Vagina (tissue), 2 donors: ENCODE measurements at regions not wholly inside any gene's neighbourhood (a gene's known extent, or its start where the extent isn't known, plus 50 kb on each side); places are given as distances from the start of the nearest gene placed in this dataset.

Experiments used
- CTCF ChIP-seq, 3 experiments: fragments of 450-650 bp in 2 of 3; fragments of 200-600 bp in 1 of 3; sonication (generic) in 1 of 3; IDR thresholded peaks; one replicate each; pipeline ENCODE4 v1.5.1; 2017 to 2019; ENCODE audit warnings: antibody characterized with exemption in 3 of 3, mild to moderate bottlenecking in 2 of 3, moderate library complexity in 2 of 3
- POLR2A ChIP-seq, 2 donors: fragments of 450-650 bp; IDR thresholded peaks; one replicate each; pipeline ENCODE4 v1.6.1; 2017; ENCODE audit warnings: antibody characterized with exemption in 2 of 2, mild to moderate bottlenecking in 2 of 2, moderate library complexity in 2 of 2
- POLR2AphosphoS5 ChIP-seq, 2 donors: sonication (generic); formaldehyde crosslinking; IDR thresholded peaks; one replicate each; pipeline ENCODE4 v1.9.0; 2017; ENCODE audit warnings: antibody characterized with exemption in 2 of 2, mild to moderate bottlenecking in 2 of 2, low read depth in 1 of 2; ENCODE audit not compliant: insufficient read depth in 1 of 2

GRCh38 chr16:48816393-48816792, 206.4 kb upstream of the N4BP1 start:
- TF ChIP-seq CTCF (IDR thresholded peaks at IDR 0.05) (no peak), POLR2AphosphoS5 (IDR thresholded peaks at IDR 0.05; ENCODE audit: insufficient read depth in 1 of 2, low read depth in 1 of 2) (no peak), POLR2A (IDR thresholded peaks at IDR 0.05) (no peak)
